ENCODE measurements at regions not wholly inside any gene's neighbourhood (a gene's known extent, or its start where the extent isn't known, plus 50 kb on each side); places are given as distances from the start of the nearest gene placed in this dataset.

- TF ChIP-seq CTCF (IDR thresholded peaks at IDR 0.05) (no peak), POLR2A (IDR thresholded peaks at IDR 0.05) (no peak)
Observed at GRCh38 chr2:184363213-184363612, 235.1 kb upstream of the ZNF804A start.

Data from thyroid gland (tissue), 4 donors.